GM23338 (cell line): ENCODE measurements at regions not wholly inside any gene's neighbourhood (a gene's known extent, or its start where the extent isn't known, plus 50 kb on each side); places are given as distances from the start of the nearest gene placed in this dataset.

Experiments
- ATAC-seq: fragments of 200-7000 bp; cut with Tn5 transposase; 3 replicates; pipeline ENCODE4 v1.9.1; 2020
- DNase-seq: peaks from one replicate; pipeline ENCODE4 v3.0.0-alpha.2; 2015; ENCODE audit warnings: low spot score
- H2AFZ ChIP-seq: fragments of 200-600 bp; sonication (generic); 2 replicates; pipeline ENCODE4 v1.8.0; 2016; ENCODE audit warnings: antibody characterized with exemption, mild to moderate bottlenecking, moderate library complexity
- H3F3A ChIP-seq: fragments of 200-600 bp; sonication (generic); replicated peaks from 2 replicates; pipeline ENCODE4 v1.8.0; 2017; ENCODE audit warnings: antibody characterized with exemption, mixed run types, low read depth
- H3K27ac ChIP-seq: fragments of 200-600 bp; sonication (generic); 2 replicates; pipeline ENCODE4 v1.6.1; 2016; ENCODE audit warnings: low read depth
- H3K27me3 ChIP-seq: fragments of 200-600 bp; sonication (generic); 2 replicates; pipeline ENCODE4 v1.8.0; 2016; ENCODE audit warnings: mild to moderate bottlenecking, mixed run types, moderate library complexity; ENCODE audit not compliant: insufficient read depth
- H3K36me3 ChIP-seq: fragments of 200-600 bp; sonication (generic); 2 replicates; pipeline ENCODE4 v1.8.0; 2016; ENCODE audit warnings: mild to moderate bottlenecking; ENCODE audit not compliant: insufficient read depth
- H3K4me1 ChIP-seq: fragments of 200-600 bp; sonication (generic); 2 replicates; pipeline ENCODE4 v1.8.0; 2016; ENCODE audit warnings: mild to moderate bottlenecking, moderate library complexity; ENCODE audit not compliant: insufficient read depth
- H3K4me2 ChIP-seq: fragments of 200-600 bp; sonication (generic); 2 replicates; pipeline ENCODE4 v1.7.1; 2017; ENCODE audit warnings: mixed run types
- H3K4me3 ChIP-seq: fragments of 200-600 bp; sonication (generic); 2 replicates; pipeline ENCODE4 v1.6.1; 2016; ENCODE audit warnings: mixed run types
- H3K79me2 ChIP-seq: fragments of 200-600 bp; sonication (generic); replicated peaks from 2 replicates; pipeline ENCODE4 v1.8.0; 2017; ENCODE audit warnings: mild to moderate bottlenecking; ENCODE audit not compliant: insufficient read depth
- H3K9me2 ChIP-seq: fragments of 200-600 bp; sonication (generic); 2 replicates; pipeline ENCODE4 v1.8.0; 2017; ENCODE audit not compliant: insufficient read depth
- H4K20me1 ChIP-seq: fragments of 200-600 bp; sonication (generic); replicated peaks from 2 replicates; pipeline ENCODE4 v1.8.0; 2017; ENCODE audit warnings: mild to moderate bottlenecking; ENCODE audit not compliant: insufficient read depth
- H3K27ac Mint-ChIP-seq: 2 replicates; pipeline ENCODE4 v1.8.0; 2020; ENCODE audit warnings: inconsistent platforms, mild to moderate bottlenecking, moderate library complexity, mixed read lengths
- H3K27me3 Mint-ChIP-seq: 3 replicates; pipeline ENCODE4 v1.8.0; 2022; ENCODE audit warnings: low read depth, mild to moderate bottlenecking, moderate library complexity, mixed read lengths, inconsistent platforms; ENCODE audit not compliant: insufficient read depth, poor library complexity
- H3K36me3 Mint-ChIP-seq: 3 replicates; pipeline ENCODE4 v1.8.0; 2021; ENCODE audit warnings: low read depth, mild to moderate bottlenecking, inconsistent platforms, moderate library complexity, mixed read lengths
- H3K4me1 Mint-ChIP-seq: 3 replicates; pipeline ENCODE4 v1.8.0; 2020; ENCODE audit warnings: mild to moderate bottlenecking, inconsistent platforms, mixed read lengths
- H3K4me3 Mint-ChIP-seq: 3 replicates; pipeline ENCODE4 v1.8.0; 2021; ENCODE audit warnings: moderate library complexity, mild to moderate bottlenecking, inconsistent platforms, mixed read lengths
- H3K9me3 Mint-ChIP-seq: 3 replicates; pipeline ENCODE4 v1.8.0; 2020; ENCODE audit warnings: moderate library complexity, mild to moderate bottlenecking, inconsistent platforms, mixed read lengths
- CREB1 ChIP-seq: fragments of 250-450 bp; sonication (Bioruptor Pico); IDR thresholded peaks from 2 replicates; pipeline ENCODE4 v1.5.0; 2020; ENCODE audit warnings: low read depth, mild to moderate bottlenecking, moderate library complexity
- CTCF ChIP-seq, 2 experiments: fragments of 200-600 bp in 1 of 2; sonication (generic) in 1 of 2; conservative IDR thresholded peaks; 2 replicates each; pipeline versions ENCODE4 v1.5.1 to v1.6.1; 2016 to 2017; ENCODE audit warnings: antibody characterized with exemption in 2 of 2, low read depth in 2 of 2, mild to moderate bottlenecking in 2 of 2, moderate library complexity in 1 of 2
- ETS1 ChIP-seq: IDR thresholded peaks from 2 replicates; pipeline ENCODE4 v1.6.1; 2016; ENCODE audit warnings: antibody characterized with exemption
- EZH2 ChIP-seq: fragments of 200-600 bp; sonication (generic); IDR thresholded peaks from one replicate; pipeline ENCODE4 v1.8.0; 2017; ENCODE audit warnings: antibody characterized with exemption, mild to moderate bottlenecking, low read depth; ENCODE audit not compliant: unreplicated experiment
- EZH2phosphoT487 ChIP-seq: fragments of 200-600 bp; sonication (generic); IDR thresholded peaks from one replicate; pipeline ENCODE4 v1.8.1; 2018; ENCODE audit warnings: antibody characterized with exemption; ENCODE audit not compliant: unreplicated experiment
- JUNB ChIP-seq: IDR thresholded peaks from one replicate; pipeline ENCODE4 v1.6.1; 2016; ENCODE audit warnings: antibody characterized with exemption; ENCODE audit not compliant: unreplicated experiment
- NANOG ChIP-seq: IDR thresholded peaks from 2 replicates; pipeline ENCODE4 v1.6.1; 2016; ENCODE audit warnings: antibody characterized with exemption, borderline replicate concordance
- POLR2AphosphoS5 ChIP-seq: IDR thresholded peaks from 2 replicates; pipeline ENCODE4 v1.6.1; 2016; ENCODE audit warnings: antibody characterized with exemption, low read depth
- REST ChIP-seq: IDR thresholded peaks from one replicate; pipeline ENCODE4 v1.6.1; 2018; ENCODE audit warnings: antibody characterized with exemption; ENCODE audit not compliant: unreplicated experiment
- STAT1 ChIP-seq: IDR thresholded peaks from one replicate; pipeline ENCODE4 v1.6.1; 2016; ENCODE audit warnings: antibody characterized with exemption; ENCODE audit not compliant: unreplicated experiment
- ZNF114 ChIP-seq: fragments of 250-450 bp; sonication (Bioruptor Pico); IDR thresholded peaks from 2 replicates; pipeline ENCODE4 v1.5.0; 2020; ENCODE audit warnings: mild to moderate bottlenecking, moderate library complexity
- ZNF331 ChIP-seq: fragments of 250-450 bp; sonication (Bioruptor Pico); IDR thresholded peaks from 2 replicates; pipeline ENCODE4 v1.5.0; 2020; ENCODE audit warnings: low read depth, mild to moderate bottlenecking, moderate library complexity
- ZNF462 ChIP-seq: fragments of 250-450 bp; sonication (Bioruptor Pico); IDR thresholded peaks from 2 replicates; pipeline ENCODE4 v1.5.0; 2020; ENCODE audit warnings: mild to moderate bottlenecking, moderate library complexity

GRCh38 chr9:129419382-129419899 is 201.5 kb downstream of the C9orf50 start:
- Mint-ChIP-seq H3K27me3 (peaks cover 17% of the 10 kb centered on the region), H3K9me3 (no peaks in the 10 kb centered on the region; the same call in 1 of the 3 replicates), H3K36me3 (no peaks in the 10 kb centered on the region), H3K27ac (no peak overlapping the region), H3K4me1 (peaks cover 23% of the 10 kb centered on the region), H3K4me3 (no peak overlapping the region)
- Histone ChIP-seq H3F3A (no peaks in the 10 kb centered on the region), H2AFZ (no peak overlapping the region), H3K4me2 (no peak overlapping the region), H3K79me2 (no peaks in the 10 kb centered on the region), H3K9me2 (no peaks in the 10 kb centered on the region), H3K36me3 (no peaks in the 10 kb centered on the region), H3K4me1 (peaks cover 12% of the 10 kb centered on the region), H4K20me1 (no peaks in the 10 kb centered on the region), H3K27me3 (peaks cover 11% of the 10 kb centered on the region; the same call in 1 of the 2 replicates), H3K4me3 (no peak overlapping the region), H3K27ac (no peak overlapping the region)
- TF ChIP-seq CREB1 (CRISPR knock-in tag) (no peak), ZNF462 (no peak), EZH2 (no peak), REST (no peak), EZH2phosphoT487 (no peak), ETS1 (no peak), NANOG (no peak), STAT1 (no peak), ZNF331 (CRISPR knock-in tag) (no peak), POLR2AphosphoS5 (no peak), CTCF (conservative IDR thresholded peaks at IDR 0.05; ENCODE audit: low read depth in 2 of 2) (no peak), JUNB (no peak), ZNF114 (CRISPR knock-in tag) (no peak)
- no peak for ATAC-seq
- no peak for DNase-seq
